ENCODE measurements at regions not wholly inside any gene's neighbourhood (a gene's known extent, or its start where the extent isn't known, plus 50 kb on each side); places are given as distances from the start of the nearest gene placed in this dataset.

DNA sequence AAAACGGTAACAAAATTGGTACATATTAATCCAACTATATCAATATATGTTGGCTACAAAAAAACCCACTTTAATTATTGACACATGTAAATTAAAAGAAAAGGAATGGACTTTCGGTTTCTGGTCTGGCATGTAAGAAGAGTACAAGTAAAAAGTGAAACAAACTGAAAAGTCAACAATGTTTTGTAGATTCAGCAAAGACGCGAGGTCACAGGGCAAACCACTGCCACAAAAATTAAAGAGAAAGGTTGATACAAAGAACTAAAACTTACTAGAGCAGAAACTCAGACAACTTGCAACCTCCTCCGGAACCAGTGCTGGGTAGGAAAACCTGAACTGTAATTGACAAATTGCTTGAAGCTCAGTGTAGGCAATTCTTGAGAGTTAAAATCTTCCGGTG is 110.6 kb upstream of the ARPP21 start:
- H3K27ac ChIP-seq (replicated peaks), result no peak overlapping the region
- no peak for TF ChIP-seq GABPA (IDR thresholded peaks at IDR 0.05; ENCODE audit: low read depth)
- TF ChIP-seq SPI1 (IDR thresholded peaks at IDR 0.05; ENCODE audit: borderline replicate concordance, low read depth), result no peak
- TF ChIP-seq POLR2AphosphoS5 (IDR thresholded peaks at IDR 0.05; ENCODE audit: low read depth), result no peak
- TF ChIP-seq, protein P1, sequence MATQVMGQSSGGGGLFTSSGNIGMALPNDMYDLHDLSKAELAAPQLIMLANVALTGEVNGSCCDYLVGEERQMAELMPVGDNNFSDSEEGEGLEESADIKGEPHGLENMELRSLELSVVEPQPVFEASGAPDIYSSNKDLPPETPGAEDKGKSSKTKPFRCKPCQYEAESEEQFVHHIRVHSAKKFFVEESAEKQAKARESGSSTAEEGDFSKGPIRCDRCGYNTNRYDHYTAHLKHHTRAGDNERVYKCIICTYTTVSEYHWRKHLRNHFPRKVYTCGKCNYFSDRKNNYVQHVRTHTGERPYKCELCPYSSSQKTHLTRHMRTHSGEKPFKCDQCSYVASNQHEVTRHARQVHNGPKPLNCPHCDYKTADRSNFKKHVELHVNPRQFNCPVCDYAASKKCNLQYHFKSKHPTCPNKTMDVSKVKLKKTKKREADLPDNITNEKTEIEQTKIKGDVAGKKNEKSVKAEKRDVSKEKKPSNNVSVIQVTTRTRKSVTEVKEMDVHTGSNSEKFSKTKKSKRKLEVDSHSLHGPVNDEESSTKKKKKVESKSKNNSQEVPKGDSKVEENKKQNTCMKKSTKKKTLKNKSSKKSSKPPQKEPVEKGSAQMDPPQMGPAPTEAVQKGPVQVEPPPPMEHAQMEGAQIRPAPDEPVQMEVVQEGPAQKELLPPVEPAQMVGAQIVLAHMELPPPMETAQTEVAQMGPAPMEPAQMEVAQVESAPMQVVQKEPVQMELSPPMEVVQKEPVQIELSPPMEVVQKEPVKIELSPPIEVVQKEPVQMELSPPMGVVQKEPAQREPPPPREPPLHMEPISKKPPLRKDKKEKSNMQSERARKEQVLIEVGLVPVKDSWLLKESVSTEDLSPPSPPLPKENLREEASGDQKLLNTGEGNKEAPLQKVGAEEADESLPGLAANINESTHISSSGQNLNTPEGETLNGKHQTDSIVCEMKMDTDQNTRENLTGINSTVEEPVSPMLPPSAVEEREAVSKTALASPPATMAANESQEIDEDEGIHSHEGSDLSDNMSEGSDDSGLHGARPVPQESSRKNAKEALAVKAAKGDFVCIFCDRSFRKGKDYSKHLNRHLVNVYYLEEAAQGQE (IDR thresholded peaks at IDR 0.05; ENCODE audit: insufficient replicate concordance, low read depth), result no peak
- TF ChIP-seq, protein P2, sequence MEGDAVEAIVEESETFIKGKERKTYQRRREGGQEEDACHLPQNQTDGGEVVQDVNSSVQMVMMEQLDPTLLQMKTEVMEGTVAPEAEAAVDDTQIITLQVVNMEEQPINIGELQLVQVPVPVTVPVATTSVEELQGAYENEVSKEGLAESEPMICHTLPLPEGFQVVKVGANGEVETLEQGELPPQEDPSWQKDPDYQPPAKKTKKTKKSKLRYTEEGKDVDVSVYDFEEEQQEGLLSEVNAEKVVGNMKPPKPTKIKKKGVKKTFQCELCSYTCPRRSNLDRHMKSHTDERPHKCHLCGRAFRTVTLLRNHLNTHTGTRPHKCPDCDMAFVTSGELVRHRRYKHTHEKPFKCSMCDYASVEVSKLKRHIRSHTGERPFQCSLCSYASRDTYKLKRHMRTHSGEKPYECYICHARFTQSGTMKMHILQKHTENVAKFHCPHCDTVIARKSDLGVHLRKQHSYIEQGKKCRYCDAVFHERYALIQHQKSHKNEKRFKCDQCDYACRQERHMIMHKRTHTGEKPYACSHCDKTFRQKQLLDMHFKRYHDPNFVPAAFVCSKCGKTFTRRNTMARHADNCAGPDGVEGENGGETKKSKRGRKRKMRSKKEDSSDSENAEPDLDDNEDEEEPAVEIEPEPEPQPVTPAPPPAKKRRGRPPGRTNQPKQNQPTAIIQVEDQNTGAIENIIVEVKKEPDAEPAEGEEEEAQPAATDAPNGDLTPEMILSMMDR (IDR thresholded peaks at IDR 0.05; ENCODE audit: insufficient read depth, low read length), result no peak
- DNase-seq (ENCODE audit: low read depth in 1 of 2, low spot score in 1 of 2), result no peak
- no peaks in the 10 kb centered on the region for H3K27me3 ChIP-seq (ENCODE audit: insufficient read depth, poor library complexity, severe bottlenecking)
- no peak overlapping the region for H3K4me3 ChIP-seq (replicated peaks; ENCODE audit: insufficient read depth, low read length)

DNA sequence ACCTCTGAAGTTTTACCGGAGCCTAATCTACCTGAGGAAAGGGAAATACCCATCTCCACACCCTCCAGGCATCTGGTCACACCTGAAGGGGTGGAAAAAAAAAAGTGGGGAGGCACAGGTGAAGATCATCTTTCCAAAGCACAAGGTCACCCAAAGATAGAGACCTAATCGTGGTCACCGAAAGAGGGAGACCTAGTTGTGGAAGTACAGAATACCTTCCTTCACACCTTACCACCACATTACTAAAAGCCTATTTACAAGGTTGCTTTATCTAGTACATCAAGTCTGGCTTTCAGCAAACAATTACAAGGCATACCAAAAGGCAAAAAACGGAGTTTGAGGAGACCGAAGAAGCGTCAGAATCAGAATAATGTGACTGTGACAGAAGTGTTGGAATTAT is 110.0 kb upstream of the ARPP21 start:
- no peaks in the 10 kb centered on the region for H3K27me3 ChIP-seq (ENCODE audit: insufficient read depth, poor library complexity, severe bottlenecking)
- TF ChIP-seq, protein P1 (IDR thresholded peaks at IDR 0.05; ENCODE audit: insufficient replicate concordance, low read depth), result no peak
- TF ChIP-seq GABPA (IDR thresholded peaks at IDR 0.05; ENCODE audit: low read depth), result no peak
- TF ChIP-seq SPI1 (IDR thresholded peaks at IDR 0.05; ENCODE audit: borderline replicate concordance, low read depth), result no peak
- TF ChIP-seq POLR2AphosphoS5 (IDR thresholded peaks at IDR 0.05; ENCODE audit: low read depth), result no peak
- DNase-seq (ENCODE audit: low read depth in 1 of 2, low spot score in 1 of 2), result no peak
- no peak overlapping the region for H3K4me3 ChIP-seq (replicated peaks; ENCODE audit: insufficient read depth, low read length)
- H3K27ac ChIP-seq (replicated peaks), result no peak overlapping the region

DNA sequence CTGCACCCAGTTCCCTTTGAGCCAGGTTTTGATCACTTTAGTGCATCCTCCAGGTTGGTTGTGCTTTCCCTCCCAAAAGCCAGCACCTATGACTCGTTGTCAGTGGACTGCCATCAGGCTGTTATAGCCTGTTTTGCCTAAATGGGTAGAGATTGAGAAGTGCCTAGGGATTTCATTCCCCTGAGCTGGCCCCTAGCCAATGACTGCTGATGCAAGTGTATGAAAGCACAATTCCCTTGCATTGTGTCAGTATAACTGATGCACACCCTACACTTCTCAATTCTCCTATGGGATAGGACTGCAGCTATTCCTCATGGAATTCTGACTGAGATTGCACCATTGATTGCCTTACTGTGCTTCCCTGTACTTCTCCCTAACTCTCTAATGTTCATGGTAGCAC is 102.1 kb upstream of the ARPP21 start:
- Histone ChIP-seq H3K27me3 (ENCODE audit: insufficient read depth, poor library complexity, severe bottlenecking) (no peaks in the 10 kb centered on the region), H3K4me3 (replicated peaks; ENCODE audit: insufficient read depth, low read length) (no peak overlapping the region), H3K27ac (replicated peaks) (no peak overlapping the region)
- TF ChIP-seq, protein P1 (IDR thresholded peaks at IDR 0.05; ENCODE audit: insufficient replicate concordance, low read depth), result no peak
- no peak for TF ChIP-seq SPI1 (IDR thresholded peaks at IDR 0.05; ENCODE audit: borderline replicate concordance, low read depth)
- no peak for TF ChIP-seq POLR2AphosphoS5 (IDR thresholded peaks at IDR 0.05; ENCODE audit: low read depth)
- TF ChIP-seq, protein P2 (IDR thresholded peaks at IDR 0.05; ENCODE audit: insufficient read depth, low read length), result no peak
- TF ChIP-seq GABPA (IDR thresholded peaks at IDR 0.05; ENCODE audit: low read depth), result no peak
- DNase-seq (ENCODE audit: low read depth in 1 of 2, low spot score in 1 of 2), result no peak

Measured in HL-60 (cell line).